ENCODE measurements at regions not wholly inside any gene's neighbourhood (a gene's known extent, or its start where the extent isn't known, plus 50 kb on each side); places are given as distances from the start of the nearest gene placed in this dataset.
"Not testable (repeated sequence)": the region's sequence is repeated elsewhere in the genome, so short reads cannot be mapped to it uniquely, and the experiment has no call there.

GRCh38 chr1:29767769-29768425 is 531.6 kb downstream of the PTPRU start:
- no peak for DNase-seq

GRCh38 chr1:29767088-29767685 is 530.9 kb downstream of the PTPRU start:
- no peak for DNase-seq

- DNase-seq = no peak
Observed at GRCh38 chr1:29762635-29763034, 526.3 kb downstream of the PTPRU start.

- no peak for DNase-seq
Observed at GRCh38 chr1:29761159-29761928, 525.0 kb downstream of the PTPRU start.

- no peak for DNase-seq
Observed at GRCh38 chr1:29760067-29760564, 523.8 kb downstream of the PTPRU start.

- DNase-seq = no peak
Observed at GRCh38 chr1:29758781-29759499, 522.6 kb downstream of the PTPRU start.

DNA sequence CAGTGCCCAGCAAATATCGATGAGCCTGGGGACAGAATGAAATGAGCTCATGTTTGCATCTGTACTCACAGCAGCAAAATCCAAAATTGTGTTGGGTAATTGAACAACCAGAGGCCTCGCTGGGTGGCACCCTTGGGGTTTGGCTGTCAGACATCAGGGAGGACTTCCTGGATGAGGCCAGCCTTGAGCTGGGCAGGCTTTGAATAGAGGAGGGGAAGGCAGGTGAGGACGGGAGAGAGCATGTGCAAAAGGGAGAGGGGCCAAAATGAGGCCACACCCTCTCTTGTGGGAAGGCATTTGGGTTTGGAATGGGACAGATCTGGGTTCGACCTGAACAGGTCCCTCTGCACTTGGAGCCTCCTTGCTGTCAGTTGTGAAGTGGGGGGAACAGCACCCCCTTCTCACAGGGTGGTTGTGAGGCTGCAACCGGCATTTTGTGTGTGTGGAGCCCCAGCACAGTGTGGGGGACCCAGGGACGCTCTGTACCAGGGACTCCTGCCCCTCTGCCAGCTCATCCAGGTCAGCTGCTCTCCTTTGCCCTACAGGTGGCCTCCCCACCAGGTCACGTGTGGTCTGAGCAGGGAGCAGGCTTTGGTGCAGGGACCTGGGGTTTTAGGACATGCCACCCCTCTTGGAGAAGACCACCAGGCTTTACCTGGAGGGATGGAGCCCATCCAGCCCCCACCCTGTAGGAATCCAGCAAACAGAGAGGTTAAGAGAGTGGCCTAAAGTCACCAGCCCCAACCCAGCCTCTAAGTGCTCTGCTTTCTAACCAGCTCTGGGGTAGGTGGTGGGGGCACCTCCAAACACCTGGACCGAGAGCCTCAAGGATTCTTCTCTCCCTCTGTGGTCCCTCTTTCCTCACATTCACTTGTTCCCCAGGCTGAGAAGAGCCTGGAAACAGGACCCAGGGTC is 521.8 kb downstream of the PTPRU start:
- no peak for DNase-seq

- no peak for DNase-seq
Observed at GRCh38 chr1:29756901-29757725, 520.8 kb downstream of the PTPRU start.

DNA sequence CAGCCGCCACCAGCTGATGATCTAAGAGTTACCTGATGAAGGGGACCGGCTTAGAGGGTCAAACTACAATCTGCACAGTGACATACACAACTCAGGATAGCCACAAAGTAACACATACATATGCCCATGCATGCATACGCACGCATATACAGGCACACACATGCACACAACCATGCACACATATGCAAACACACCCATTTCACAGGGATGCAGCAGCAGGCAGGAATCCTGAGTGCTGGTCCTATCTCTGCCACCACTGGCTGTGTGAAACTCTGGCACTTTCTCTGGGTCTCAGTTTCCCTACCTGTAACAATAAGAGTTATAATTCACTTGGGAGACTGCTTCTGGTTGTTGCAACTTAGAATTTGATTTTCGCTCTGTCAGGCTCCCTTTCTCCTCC is 520.2 kb downstream of the PTPRU start:
- no peak for DNase-seq

GRCh38 chr1:29756085-29756484 is 519.8 kb downstream of the PTPRU start:
- DNase-seq = no peak

DNA sequence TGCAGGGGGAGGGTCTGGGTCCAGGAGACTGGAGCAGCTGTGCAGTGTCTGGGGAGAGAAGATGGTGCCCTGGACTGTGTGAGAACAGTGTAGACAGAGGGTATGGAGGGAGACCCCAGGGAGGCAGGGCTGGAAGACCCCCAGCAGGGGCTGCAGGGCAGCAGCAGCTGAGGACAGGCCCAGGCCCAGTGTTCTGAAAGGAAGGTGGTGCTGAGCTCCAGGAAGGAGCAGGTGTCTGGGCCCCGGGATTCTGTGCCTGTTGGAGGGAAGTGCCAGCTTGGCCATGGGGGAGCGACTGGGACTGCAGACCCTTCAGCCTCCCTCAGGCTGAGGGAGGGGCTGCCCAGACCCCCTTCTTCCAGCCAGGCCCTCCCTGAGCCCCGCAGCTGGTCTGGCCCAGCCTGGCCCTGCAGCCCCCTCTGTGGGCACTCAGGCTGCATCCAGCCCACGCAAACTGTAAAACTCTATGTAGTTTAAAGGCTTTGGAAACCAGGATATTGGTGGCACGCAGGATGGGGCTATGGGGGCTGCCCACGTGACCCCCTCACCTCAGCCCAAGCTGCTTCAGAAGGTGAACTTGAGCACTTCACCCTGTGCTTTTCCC is 519.2 kb downstream of the PTPRU start:
- not testable (repeated sequence) for DNase-seq

DNA sequence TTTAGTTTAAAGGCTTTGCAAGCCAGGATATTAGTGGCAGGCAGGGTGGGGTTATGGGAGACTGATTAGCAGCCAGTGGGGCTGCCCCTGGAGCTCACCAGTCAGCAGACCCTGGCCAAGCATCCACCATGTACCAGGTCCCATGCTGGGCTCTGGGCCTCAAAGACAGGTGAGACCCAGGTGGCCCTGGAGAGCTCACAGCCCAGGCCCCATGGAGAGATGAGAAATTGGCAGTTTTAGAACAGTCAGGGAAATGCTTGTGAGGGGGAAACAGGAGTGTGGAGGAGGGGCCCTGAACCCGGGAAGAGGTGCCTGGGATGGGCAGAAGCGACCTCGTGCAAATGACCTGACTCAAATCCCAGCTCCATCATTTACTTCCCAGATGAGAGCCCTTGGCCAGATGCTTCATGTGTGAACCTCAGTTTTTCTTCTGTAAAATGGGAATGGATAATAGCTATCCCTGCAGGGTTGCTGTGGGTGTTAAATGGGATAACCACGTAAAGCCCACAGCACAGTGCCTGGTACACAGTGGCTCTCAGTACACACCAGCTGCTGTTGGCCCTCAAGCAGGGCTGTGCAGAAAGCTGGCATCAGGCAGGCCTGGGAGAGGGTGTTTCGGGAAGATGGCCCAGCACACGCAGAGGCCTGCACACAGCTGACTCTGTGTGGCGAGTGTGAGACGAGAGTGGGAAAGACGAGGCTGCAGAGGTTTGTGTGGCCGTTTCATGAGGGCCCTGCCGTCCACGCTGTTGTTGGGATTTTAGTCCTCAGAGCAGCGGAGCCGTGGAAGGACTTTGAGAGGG is 518.5 kb downstream of the PTPRU start:
- DNase-seq = no peak

DNA sequence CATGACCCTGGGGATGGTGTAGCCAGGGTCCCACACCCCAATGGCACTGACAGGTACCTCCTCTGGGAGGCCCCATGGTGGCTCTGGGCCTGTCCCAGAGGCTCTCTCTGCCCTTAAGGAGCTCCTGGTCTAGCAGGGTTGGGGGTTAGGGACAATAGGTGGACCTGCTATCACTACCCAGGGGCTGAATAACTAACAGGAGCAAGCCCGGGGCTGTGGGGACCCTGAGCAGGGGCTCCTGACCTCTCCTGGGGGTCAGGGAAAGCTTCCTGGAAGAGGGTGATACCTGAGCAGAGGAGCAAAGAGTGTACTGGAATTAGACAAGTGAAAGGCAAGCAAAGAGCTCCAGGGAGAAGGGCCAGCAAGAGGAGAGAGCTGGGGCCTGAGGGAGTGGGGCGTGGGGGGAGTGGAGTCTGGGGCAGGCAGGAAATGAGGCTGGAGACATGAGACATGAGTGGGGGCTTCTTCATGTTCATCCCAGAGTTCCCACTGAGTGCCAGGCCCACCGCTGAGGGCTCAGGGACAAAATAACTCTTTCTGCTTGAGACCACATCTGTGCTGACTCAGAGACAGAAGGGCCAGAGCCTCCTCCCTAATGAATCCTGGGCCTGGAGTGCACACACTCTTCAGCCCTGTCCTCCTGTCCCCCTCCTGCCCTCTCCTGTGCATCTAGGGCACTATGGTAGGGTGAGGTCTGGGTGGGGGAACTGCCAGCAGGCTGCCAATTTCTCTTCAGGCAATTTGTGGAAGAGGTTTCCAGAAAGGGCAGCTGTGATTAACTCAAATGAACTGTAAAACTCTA is 517.6 kb downstream of the PTPRU start:
- no peak for DNase-seq

- no peak for DNase-seq
Observed at GRCh38 chr1:29753244-29753643, 516.9 kb downstream of the PTPRU start.

DNA sequence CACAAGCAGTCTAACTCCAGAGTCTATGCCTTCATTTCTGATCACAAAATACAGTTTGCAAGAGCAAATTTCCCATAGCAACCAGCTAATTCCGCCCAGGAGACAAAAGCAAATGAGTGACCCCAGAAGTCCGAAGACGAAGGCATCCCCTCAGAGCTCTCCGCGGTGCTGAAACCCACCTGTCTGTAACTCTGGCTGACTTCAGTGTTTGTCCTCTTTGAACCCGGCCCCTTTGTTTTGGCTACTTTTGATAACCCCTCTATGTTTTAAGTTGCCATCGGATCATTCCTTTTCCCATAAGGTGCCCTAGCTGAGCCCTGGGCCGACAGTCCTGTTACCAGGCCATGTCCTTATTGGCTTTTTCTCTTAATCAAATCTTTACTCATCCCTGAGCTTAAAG is 515.8 kb downstream of the PTPRU start:
- DNase-seq = no peak

DNA sequence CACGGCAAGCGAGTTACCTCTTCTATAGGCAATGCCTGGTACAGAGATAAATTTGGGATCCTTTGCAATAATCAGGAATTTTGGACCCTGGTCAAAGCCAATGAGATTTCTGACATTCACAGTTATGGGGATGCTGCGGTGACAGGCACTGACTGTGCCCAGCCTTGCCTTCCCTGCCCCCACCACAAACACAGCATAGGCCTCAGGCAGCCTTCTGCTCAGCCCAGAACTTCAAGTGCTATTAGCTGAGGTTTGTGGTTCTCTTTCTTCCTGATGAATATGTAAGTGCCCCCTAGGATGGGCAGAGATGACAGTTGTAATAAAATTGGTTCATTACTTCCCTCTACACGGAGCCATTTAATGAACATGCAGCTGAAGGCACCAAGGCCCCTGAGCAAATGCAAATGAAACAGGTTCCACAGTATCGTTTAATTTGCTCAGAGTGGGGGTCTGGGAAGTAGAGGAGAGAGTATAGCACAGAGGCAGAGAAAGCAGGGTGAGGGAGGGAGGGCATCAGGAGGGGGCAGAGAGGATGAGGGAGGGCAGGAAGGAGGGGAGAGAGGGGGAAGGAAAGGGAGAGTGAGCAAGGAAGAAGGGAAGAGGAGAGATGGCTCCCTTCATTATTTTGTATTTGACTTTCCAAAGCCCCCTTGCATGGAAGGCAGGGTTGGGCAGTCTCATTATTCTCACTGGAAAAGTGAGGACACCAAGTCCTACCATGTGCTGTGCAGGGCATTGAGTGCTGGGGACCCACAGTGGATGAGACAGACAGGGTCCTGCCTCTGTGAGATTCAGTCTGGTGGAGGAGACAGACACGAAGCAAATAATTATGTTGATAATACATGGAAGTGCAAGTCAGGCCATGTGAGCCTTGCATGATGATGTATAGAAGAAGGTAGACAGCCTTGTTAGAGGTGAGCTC is 513.0 kb downstream of the PTPRU start:
- no peak for DNase-seq

DNA sequence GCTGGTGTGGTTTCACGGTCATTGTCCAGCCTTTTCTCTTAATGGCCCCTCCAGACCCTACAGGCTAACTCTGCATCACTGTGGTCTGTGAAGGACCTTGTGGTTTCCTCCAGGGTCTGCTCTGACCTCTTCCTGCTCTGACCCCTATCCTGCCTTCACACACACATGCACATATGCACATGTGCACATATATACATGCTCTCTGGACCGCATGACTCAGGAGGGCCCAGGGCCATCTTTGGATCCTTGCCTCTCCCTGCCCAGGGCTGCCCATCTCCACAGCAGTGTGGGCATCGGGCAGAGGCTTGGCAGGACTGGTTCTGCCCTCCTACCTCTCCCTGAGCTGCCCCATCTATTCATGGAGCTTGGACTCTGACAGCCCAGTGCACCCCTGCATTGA is 510.9 kb downstream of the PTPRU start:
- no peak for DNase-seq

GRCh38 chr1:29746076-29746665 is 509.8 kb downstream of the PTPRU start:
- DNase-seq = no peak
